Jurkat, Clone E6-1 (cell line): ENCODE measurements at regions not wholly inside any gene's neighbourhood (a gene's known extent, or its start where the extent isn't known, plus 50 kb on each side); places are given as distances from the start of the nearest gene placed in this dataset.

Experiments used
- DNase-seq: peaks from one replicate; pipeline ENCODE4 v3.0.0-alpha.2; 2011; ENCODE audit warnings: low read depth, low spot score
- H3K4me3 ChIP-seq: 2 replicates; pipeline ENCODE4 v1.5.1; 2011; ENCODE audit warnings: mild to moderate bottlenecking, low read length, control low read depth, moderate library complexity

DNA sequence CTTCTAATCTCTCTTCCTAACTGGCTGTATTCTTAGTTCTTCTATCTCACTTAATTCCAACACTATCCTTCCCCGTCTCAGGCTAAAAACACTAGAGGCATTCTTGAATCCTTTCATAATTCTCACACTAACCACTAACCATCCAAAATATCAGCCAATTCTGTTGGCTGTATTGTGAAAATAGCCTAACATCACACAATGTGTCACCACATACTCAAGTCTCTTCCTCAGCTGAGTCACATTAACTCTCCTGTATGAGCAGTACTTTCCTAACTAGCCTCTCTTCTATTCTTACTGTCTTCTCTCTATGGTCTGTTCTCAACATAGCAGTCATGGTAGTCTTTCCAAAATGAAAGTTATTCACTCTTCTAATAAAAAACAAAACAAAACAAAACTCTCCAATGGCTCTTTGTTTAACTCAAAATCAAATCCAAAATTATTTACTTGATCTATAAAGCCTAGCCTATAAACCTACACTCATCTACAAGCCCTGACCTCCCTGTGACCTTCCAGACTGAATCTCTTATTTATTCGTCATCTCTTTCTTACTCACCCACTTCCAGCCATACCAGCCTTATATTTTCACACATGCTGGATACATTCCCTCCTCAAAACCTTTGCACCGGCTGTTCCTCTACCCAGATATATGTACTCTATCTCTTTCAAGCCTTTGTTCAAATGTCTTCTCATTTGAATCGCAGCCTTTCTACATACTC lies 445.9 kb downstream of the TLL1 start:
- no peak overlapping the region for H3K4me3 ChIP-seq
- no peak for DNase-seq

DNA sequence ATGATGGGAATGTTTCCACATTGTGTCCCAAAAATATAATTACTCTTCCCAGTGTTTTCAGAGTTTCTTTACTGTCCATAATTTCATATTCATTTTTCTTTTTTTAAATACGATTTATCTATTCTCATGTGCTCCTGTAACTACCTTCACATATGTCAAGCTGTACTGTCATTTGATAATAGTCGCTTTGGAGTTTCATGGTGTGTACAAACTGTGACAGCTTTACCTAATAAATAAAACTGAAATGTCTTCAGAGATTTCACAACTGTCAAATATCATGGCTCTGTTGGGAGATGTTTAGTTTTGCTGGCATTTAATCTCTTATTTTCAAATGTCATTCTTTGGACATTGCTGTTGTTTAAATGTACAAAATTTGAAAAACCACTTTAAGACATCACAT lies 450.2 kb downstream of the TLL1 start:
- no peak overlapping the region for H3K4me3 ChIP-seq
- DNase-seq = no peak

DNA sequence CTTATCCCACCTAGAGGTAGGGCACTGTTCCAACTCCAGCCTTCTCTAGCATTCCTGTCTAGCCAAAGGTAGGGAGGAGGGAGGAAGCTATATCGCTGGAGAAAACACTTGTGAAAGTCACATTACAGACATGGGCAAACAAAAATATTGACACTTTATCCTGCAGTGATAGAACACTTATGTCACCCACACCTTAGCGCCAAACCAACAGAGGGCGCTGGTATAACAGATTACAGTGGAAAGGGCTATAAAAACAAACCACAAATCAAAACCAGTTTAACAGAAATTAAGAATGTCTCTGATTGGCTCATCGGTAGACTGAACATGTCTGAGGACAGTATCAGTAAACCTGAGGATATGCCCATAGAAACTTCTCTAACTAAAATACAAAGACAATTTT lies 451.3 kb downstream of the TLL1 start:
- DNase-seq = peak; percentile 11
- H3K4me3 ChIP-seq = no peak overlapping the region

DNA sequence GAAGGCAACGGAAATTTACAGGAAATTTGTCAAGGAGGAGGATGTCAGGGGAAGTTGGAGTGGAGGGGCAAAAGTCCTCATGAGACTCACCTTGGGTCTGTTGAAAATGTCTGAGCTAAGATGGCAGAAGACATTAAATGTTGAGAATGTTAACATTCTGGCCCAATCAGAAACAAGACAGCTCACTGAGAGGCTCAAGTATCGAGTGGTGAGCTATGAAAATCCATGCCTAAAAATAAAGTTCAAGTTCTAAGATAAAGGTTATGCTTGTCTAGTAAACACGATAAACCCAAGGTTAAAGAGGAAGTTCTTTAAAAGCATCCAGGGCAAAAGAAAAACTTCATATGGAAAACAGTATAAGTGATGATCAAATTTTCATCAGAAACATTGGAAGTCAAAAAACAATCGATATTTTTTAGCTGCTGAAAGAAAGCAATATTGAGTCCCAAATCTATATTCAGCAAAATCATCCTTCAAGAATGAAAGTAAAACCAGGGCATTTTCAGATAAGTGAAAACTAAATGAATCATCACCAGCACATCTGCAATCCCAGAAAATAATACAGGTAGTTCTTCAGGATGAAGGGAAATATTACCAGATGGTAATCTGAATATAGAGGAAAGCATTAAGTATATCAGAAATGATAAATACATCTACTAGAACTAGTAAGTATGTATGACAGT lies 462.4 kb downstream of the TLL1 start:
- H3K4me3 ChIP-seq = no peak overlapping the region
- no peak for DNase-seq

DNA sequence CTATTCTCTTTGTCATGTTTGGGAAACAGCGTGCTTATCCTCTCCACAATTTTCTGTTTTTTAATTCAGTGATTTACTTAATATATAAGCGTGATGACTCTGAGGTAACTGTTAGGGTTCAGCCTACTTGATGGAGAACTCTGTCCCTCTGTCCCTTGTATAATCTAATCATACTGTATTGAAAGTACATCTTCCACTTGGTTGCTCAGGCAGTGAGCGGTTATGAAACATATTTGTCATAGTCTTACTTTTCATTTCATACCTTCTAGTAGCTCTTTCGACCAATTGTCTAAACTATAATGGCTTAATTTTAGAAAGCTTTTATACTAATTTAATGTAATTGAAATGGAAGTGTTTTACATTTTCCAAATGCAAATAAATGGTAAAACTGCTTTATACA lies 469.0 kb downstream of the TLL1 start:
- H3K4me3 ChIP-seq = no peak overlapping the region
- no peak for DNase-seq

DNA sequence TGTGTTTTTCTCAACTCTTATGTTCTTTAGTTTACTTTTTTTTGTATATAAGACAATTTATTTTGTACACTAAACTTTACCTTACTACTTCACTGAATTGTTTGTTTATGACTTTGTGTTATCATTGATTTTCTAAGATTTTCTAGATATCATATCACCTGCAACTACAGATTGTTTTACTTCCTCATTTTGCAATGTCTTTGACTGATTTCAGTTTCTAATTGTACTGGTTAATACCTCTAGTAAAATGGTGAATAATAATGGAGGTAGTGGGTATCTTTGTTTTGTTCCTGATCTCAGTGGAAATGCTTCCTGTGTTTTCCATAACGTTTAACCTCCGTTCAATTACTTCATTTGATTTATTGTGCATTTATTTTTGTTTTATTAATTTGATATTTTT lies 490.2 kb downstream of the TLL1 start:
- DNase-seq = no peak
- no peak overlapping the region for H3K4me3 ChIP-seq

DNA sequence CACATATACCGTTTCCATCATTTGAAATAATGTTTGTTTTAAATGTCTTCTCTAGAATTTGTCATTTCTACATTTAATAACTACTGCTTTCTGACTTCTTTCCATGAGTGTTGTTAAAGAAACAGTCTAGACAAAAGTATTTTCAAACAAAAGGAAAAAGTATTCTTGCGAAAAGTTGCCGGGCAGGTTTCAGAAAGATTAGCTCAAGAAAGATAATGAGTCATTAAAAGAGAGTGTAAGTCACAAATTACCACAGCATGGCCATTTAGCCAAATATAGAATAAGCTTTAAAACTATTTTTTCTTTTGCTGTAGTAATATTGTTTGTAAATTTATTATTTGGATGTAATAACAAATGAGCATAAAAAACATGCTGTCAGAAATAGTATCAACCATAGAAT lies 493.0 kb downstream of the TLL1 start:
- H3K4me3 ChIP-seq = no peak overlapping the region
- no peak for DNase-seq

DNA sequence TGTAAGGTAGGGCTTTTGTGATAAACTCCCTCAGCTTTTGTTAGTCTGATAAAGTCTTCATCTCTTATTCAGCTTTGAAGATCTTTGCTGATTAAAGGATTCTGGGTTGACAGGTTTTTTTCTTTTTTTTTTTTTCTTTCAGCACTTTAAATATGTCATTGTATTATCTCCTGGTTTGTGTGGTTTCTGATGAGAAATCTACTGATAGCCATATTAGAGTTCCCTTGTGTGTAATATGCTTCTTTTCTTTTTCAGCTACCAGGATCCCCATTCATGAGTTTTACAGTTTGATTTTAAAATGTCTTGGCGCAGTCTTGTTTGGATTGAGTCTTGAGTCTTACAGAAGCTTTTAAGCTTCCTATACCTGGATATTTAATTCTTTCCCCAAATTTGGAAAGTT lies 504.5 kb downstream of the TLL1 start:
- H3K4me3 ChIP-seq = no peak overlapping the region
- no peak for DNase-seq

DNA sequence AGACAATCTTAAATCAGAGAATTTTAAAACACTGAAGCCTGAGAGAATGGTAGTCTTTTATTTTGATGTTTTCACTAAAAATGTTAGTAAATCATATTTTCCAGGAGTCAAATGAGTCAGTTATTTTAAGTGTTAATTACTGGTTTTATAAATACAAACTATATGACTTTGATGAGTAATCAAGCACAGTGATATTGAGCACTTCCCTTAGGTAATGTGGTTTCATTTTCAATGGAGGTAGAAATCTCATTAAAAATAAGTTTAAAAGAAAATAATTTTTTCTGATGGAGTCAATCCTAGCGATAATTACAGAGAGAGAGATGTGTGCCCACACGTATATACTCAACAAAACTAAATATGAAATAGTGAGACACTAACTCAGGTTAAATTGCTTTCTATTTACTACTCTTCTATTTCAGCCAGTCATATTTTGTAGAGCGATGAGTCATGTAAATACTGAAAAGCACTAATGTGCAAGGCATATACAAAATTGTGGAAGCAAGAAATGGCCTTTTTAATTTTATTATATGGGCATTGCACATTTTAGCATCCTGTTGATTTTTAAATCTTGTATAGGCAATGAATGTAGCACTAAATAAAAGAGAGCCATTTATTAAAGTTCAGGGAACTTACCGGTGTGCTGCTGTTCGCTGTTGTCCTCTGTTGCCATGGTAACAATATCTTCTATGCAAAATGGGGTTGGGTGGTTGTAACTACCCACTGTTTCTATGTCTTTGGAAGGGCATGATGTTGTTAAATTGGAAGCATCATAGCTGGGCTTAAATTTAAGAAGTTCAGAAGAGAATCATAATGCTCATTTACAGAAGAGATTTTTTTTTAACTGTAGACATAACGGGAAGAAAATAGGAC lies 513.7 kb downstream of the TLL1 start:
- no peak overlapping the region for H3K4me3 ChIP-seq
- DNase-seq = no peak

DNA sequence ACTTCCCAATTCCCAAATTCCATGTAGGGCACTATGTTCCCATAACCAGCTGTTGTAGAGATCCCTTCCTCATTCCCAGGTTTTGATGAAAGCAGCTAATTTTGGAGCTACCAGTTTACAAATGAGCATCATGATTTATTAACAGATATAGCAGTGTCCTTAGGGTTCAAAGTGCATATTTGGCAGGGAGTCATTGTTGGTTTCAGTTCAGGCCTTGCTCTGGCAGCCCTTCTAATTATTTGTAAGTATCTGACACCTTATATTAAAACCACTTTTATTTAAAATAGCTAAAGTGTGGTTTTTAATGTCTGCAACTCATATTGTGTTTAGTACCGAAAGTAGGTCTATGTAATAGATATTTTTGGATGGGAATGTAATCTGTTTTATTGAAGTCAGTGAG lies 518.5 kb downstream of the TLL1 start:
- no peak for DNase-seq
- no peak overlapping the region for H3K4me3 ChIP-seq

DNA sequence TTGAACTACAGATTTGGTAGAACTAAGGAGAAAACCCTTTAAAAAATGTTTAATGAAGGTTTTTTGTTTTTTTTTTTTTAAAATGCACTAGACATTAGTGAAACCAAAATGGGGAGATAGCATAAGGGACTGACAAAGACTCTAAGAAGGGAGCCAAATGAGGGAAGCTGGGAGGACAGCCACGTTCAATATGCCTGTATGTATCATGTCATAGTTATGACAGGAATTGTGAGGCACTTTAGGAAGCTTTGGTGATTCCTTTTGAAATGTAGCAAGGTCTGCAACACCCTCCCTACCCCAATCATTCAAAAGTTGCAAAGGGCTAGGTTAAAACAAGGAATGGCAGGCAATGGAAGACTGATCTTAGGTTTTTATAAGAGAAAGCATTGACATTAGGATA lies 526.0 kb downstream of the TLL1 start:
- DNase-seq = no peak
- no peak overlapping the region for H3K4me3 ChIP-seq

DNA sequence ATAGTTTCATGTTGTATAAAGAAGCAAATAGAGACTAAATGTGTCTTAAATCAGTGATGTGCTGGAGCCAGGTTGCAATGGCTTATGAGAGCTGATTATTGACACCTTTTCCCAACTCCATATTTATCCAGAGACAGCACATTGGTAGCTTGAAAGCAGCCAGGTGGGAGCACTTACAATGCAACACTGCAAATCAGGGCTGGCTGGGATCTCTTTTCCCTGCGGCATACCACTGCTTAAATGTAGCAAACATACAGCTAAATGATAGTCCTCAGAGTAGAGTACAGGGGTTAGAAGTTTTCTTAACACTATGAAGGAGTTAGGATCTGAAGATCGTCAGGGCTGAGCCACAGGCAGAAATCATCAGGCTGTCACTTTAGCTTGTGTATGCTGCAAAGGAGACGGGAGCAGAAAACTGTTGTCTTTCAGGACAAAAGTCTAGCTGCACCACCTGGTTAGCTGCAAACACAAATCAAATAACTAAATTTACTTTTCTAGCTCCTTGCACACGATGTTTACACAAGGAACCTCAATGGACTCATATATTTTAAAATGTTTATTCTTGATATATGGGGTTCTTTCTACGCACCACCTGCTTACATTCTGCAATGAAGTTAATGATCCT lies 527.3 kb downstream of the TLL1 start:
- no peak for DNase-seq
- H3K4me3 ChIP-seq = no peak overlapping the region

DNA sequence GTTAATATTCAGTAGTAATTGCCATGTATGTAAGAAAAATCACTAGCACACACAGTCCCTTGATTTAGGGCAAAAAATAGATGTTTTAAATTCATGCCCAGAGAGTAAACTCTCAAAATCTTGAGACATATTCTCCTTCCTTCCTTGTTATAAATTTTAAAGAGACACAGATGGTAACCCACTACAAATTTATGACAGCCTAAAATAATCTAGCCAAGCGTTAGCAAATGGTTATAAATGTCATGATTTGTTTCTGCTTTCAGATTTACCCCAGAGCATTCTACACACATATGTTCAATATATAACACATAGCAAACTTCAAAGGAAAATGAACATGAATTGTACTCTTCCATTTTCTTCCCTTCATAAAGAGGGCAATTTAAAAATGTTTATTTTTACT lies 540.3 kb downstream of the TLL1 start:
- DNase-seq = no peak
- H3K4me3 ChIP-seq = no peak overlapping the region

DNA sequence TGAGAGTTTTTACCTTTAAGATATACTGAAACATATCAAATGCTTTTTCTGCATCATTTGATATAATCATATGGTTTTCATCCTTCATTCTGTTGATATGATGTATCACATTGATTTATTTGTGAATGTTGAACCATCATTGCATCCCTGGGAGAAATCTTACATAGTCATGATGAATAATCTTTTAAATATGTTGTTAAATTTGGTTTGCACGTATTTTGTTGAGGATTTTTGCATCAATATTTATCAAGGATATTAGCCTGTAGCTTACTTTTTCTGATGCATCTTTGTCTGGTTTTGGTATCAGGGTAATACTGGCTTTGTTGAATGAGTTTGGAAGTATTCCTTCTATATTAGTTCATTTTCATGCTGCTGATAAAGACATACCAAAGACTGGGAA lies 541.4 kb downstream of the TLL1 start:
- no peak for DNase-seq
- H3K4me3 ChIP-seq = no peak overlapping the region

DNA sequence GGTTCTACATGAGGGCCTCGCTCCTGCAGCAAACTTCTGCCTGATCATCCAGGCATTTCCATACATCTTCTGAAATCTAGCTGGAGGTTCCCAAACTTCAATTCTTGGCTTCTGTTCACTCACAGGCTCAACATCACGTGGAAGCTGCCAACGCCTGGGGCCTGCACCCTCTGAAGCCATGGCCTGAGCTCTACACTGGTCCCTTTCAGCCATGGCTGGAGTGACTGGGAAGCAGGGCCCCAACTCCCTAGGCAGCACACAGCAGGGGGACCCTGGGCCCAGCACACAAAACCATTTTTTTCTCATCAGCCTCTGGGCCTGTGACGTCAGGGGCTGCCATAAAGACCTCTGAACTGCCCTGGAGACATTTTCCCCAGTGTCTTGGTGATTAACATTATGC lies 542.7 kb downstream of the TLL1 start:
- DNase-seq = no peak

DNA sequence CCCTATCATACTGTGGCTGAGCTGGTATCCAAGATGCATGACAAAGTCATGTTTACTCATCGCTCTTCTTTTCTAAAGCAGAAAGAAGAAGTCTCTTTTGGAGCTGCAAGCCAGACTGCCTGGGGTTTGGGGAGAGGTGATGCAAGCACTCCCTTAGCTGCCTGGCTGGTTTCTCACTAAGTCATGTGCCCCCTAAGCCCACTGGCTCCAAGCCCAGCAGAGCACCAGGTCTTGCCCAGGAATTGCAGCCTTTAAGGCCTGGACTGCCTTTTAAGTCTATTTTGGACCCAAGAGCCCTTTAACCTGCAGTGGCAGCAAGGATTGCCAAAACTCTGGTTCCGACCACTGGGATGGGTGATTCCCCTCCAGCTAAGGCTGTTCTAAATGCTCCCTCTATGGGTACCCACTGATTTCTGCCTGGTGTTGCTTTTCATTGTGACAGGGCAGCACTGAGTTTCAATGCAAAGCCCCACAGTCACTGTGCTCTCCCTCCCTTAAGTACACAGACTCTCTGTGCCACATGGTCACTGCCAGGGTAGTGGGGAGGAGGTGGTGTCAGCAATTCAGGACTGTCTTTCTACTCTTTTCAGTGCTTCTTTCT lies 548.6 kb downstream of the TLL1 start:
- H3K4me3 ChIP-seq = no peak overlapping the region
- no peak for DNase-seq

More for the DNA sequence above, 542.7 kb downstream of the TLL1 start:
- H3K4me3 ChIP-seq = no peak overlapping the region

DNA sequence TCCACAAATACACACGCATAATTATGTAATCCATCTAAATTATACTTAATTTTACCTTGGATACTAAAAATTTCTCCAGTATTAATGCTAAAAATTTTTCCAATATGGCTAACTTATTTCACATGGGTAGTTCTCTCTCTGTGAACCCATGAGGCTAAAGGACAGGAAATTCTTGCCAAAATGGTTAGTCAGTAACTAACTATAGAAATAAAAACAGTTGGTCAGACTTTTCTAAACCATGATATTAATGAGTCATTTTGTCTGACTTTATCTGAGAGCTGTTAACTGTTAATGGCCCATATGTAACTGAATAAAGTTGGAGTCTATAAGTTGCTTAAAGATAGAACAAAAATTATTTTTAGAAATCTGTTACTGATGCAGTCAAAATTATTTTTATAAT lies 549.4 kb downstream of the TLL1 start:
- no peak for DNase-seq
- H3K4me3 ChIP-seq = no peak overlapping the region

DNA sequence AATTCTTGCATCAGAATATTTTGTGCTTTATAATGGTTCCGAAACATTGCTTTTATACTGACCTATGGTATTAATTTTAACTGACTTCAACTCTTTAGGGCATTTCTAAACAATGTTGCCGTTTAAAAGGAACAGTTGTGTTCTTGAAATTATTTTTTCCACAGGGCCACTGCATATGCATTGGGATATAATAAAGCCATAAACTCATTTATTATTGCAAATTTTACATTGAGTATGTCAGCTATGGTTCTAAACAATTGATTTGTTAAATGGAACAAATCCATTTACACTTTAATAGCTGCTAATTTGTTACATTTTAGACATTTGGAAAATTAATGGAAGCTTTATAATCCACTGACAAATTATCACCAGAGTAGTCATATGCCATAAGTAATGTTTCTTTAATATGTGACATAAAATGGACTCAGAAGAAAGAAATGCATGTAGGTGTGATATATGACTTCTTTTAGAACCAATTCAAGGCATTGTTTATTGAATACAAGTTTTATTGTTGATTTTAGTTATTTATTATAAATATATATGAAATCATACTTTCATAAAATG lies 553.3 kb downstream of the TLL1 start:
- DNase-seq = no peak
- no peak overlapping the region for H3K4me3 ChIP-seq

DNA sequence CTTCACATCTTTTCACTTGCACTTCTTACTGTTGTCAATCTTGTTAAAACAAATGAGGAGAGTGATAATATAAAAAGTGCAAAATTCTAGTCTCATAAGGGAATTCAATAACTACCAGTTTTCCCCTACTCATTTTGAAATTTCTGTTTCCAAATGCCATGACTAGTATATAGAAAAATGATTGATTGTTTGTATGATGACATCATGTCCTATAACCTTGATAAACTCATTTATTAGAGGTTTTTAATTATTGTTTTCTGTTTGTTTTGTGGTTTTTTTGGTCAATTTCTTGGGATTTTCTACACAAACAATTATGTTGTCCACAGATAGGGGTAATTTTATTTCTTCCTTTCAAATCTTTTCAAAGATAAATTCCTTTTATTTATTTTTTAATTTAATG lies 559.1 kb downstream of the TLL1 start:
- no peak overlapping the region for H3K4me3 ChIP-seq
- no peak for DNase-seq
